Tibial nerve (tissue), 4 donors: ENCODE measurements at regions not wholly inside any gene's neighbourhood (a gene's known extent, or its start where the extent isn't known, plus 50 kb on each side); places are given as distances from the start of the nearest gene placed in this dataset.

Experiments used
- EP300 ChIP-seq, 2 donors: sonication (generic); formaldehyde crosslinking; IDR thresholded peaks; one replicate each; pipeline ENCODE4 v1.6.1; 2017; ENCODE audit warnings: antibody characterized with exemption in 2 of 2, mild to moderate bottlenecking in 1 of 2
- TF ChIP-seq, protein P1 (sequence below), 5 experiments: fragments of 200-600 bp in 3 of 5; fragments of 450-650 bp in 2 of 5; sonication (generic) in 3 of 5; IDR thresholded peaks; one replicate each; pipeline ENCODE4 v1.5.1; 2016 to 2019; ENCODE audit warnings: antibody characterized with exemption in 5 of 5, mild to moderate bottlenecking in 3 of 5, moderate library complexity in 2 of 5

- TF ChIP-seq, protein P1, sequence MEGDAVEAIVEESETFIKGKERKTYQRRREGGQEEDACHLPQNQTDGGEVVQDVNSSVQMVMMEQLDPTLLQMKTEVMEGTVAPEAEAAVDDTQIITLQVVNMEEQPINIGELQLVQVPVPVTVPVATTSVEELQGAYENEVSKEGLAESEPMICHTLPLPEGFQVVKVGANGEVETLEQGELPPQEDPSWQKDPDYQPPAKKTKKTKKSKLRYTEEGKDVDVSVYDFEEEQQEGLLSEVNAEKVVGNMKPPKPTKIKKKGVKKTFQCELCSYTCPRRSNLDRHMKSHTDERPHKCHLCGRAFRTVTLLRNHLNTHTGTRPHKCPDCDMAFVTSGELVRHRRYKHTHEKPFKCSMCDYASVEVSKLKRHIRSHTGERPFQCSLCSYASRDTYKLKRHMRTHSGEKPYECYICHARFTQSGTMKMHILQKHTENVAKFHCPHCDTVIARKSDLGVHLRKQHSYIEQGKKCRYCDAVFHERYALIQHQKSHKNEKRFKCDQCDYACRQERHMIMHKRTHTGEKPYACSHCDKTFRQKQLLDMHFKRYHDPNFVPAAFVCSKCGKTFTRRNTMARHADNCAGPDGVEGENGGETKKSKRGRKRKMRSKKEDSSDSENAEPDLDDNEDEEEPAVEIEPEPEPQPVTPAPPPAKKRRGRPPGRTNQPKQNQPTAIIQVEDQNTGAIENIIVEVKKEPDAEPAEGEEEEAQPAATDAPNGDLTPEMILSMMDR (IDR thresholded peaks at IDR 0.05): no peak
- no peak for TF ChIP-seq EP300 (IDR thresholded peaks at IDR 0.05)
Observed at GRCh38 chr2:223528036-223528435, 74.1 kb downstream of the SCG2 start.
